Hepatocyte (in vitro differentiated cells): ENCODE measurements at regions not wholly inside any gene's neighbourhood (a gene's known extent, or its start where the extent isn't known, plus 50 kb on each side); places are given as distances from the start of the nearest gene placed in this dataset.
"Not testable (repeated sequence)": the region's sequence is repeated elsewhere in the genome, so short reads cannot be mapped to it uniquely, and the experiment has no call there.

Experiments used
- CTCF ChIP-seq: fragments of 200-600 bp; sonication (generic); IDR thresholded peaks from 2 replicates; pipeline ENCODE4 v1.5.1; 2016; ENCODE audit warnings: antibody characterized with exemption, mild to moderate bottlenecking; ENCODE audit not compliant: poor library complexity
- EZH2phosphoT487 ChIP-seq: fragments of 200-600 bp; sonication (generic); IDR thresholded peaks from one replicate; pipeline ENCODE4 v1.6.1; 2018; ENCODE audit warnings: antibody characterized with exemption, mild to moderate bottlenecking, low read depth, moderate library complexity; ENCODE audit not compliant: unreplicated experiment, severe bottlenecking

DNA sequence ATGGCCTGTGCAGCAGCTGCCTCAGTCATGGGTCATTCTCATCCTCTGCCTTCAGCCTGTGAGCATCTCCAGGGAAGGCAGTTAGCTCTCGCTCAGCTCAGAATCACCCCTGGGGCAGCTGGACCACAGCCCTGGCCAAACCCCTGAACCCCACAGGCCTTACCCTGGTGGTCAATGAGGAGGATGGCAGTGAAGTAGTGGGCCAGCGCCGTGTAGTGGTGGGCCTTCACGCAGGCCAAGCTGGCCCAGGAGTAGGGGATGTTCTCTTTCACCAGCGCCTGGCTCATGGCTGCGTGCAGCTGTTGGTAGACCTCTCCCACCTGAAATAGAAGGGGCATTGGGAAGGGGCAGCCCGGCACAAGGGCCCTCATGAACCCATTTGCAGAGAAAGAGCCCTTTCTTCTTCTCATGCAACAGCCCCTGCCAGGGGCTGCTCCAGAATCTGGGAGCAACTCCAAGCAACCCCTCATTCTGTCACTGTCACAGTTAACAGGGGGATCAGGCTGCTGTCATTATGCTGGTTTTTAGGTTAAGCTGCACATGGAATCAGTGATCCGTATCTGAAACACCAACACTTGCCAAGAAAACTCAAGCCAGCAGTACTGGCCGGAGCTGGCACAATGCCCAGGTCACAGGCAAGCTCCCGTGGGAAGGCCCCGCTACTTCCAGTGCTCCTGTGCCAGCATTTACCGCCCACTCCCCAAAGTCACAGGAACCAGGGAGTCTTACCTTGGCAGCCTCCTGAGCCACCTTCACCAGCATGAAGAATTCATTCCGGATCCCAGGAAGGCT lies 290.2 kb downstream of the GOLGA6L6 start:
- not testable (repeated sequence) for TF ChIP-seq CTCF, EZH2phosphoT487
